Astrocyte of the cerebellum (primary cell): ENCODE measurements at regions not wholly inside any gene's neighbourhood (a gene's known extent, or its start where the extent isn't known, plus 50 kb on each side); places are given as distances from the start of the nearest gene placed in this dataset.

Experiments used
- DNase-seq: peaks from one replicate; pipeline ENCODE4 v3.0.0-alpha.2; 2011; ENCODE audit warnings: low read depth
- H3K4me3 ChIP-seq: 2 replicates; pipeline ENCODE4 v1.5.1; 2011; ENCODE audit warnings: mild to moderate bottlenecking, low read depth, low read length, moderate library complexity
- in situ Hi-C: cut with HindIII; loops from 2 replicates; pipeline ENCODE4 v1.10.0; 2017; ENCODE audit warnings: low sequenced_read_pairs
- TF ChIP-seq, protein P1 (sequence below): IDR thresholded peaks from 2 replicates; pipeline ENCODE4 v1.5.1; 2012; ENCODE audit warnings: low read length, low read depth, moderate library complexity, mild to moderate bottlenecking; ENCODE audit errors: missing control alignments

DNA sequence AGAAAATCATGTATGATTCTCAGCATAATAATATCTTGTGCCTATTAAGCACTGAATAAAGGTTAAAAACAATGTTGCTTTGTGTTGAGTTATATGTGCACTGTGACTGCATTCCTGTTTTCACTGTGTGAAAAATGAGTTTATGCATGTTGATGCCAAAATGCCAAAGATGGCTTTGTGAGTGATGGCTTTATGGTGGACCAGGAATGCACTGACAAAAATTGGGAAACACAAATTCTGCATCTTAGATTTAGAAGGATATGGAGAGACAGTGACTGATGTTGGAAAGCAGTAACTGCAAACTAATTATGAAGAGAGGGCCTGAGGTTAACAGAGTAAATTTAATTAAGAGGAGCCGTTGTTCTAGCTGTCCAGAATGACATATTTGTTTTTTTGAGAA, 440.4 kb downstream of the KIF20B start:
- TF ChIP-seq, protein P1, sequence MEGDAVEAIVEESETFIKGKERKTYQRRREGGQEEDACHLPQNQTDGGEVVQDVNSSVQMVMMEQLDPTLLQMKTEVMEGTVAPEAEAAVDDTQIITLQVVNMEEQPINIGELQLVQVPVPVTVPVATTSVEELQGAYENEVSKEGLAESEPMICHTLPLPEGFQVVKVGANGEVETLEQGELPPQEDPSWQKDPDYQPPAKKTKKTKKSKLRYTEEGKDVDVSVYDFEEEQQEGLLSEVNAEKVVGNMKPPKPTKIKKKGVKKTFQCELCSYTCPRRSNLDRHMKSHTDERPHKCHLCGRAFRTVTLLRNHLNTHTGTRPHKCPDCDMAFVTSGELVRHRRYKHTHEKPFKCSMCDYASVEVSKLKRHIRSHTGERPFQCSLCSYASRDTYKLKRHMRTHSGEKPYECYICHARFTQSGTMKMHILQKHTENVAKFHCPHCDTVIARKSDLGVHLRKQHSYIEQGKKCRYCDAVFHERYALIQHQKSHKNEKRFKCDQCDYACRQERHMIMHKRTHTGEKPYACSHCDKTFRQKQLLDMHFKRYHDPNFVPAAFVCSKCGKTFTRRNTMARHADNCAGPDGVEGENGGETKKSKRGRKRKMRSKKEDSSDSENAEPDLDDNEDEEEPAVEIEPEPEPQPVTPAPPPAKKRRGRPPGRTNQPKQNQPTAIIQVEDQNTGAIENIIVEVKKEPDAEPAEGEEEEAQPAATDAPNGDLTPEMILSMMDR, result no peak
- in situ Hi-C loops, result no loop called here

DNA sequence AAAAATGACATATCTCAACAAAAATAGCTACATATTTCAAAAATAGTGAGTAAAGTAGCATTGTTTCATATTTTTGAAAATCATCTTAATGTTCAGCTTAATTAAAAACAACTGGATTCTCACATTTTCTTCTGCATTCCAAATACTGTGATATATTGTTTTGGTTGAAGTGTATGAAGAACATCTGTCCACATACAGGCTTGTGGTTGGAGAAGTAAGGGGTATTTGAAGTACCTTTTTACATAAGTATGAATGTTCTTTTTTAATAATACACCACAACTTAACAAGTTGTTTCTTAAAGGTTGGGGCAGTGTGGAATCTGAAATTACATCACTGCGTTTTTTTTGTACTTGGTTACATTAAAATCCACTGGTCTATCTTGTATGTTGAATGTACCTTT, 442.5 kb downstream of the KIF20B start:
- in situ Hi-C loops, result no loop called here

More for the DNA sequence above, 440.4 kb downstream of the KIF20B start:
- no peak for DNase-seq
- no peak overlapping the region for H3K4me3 ChIP-seq

DNA sequence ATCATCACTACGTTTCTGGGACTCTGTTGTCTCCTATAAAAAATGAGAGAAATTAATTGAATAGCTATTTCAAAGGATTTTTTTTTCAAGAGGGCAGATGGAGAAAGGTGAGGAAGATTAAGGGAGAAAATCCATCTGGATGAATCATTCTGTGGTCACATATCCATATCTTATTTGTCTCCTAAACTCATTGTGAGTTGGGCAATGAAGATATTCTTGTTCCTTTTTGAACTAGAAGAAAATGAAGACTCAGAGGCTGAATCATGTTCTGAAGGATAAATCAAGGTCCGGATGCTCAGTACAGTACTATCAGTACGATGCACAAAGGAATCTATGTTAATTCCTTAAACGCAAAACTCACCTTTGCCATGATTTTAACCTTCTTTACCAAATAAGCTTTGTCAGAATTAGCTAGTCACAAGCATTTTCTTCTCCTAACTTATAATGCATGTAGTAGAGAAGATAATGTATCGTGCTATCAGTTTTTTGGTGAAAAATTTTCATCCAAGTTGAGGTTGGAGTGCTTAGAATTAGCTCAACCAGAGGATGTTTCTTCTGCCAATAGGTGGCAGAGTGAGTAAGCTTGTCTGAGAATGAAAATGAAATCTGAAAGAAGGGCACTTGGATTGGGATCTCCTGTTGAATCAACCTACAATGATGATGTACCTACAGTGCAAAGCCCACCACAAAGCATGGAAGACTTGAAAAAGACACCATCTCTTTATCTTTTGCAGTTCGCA, 446.9 kb downstream of the KIF20B start:
- in situ Hi-C loops, result no loop called here
- H3K4me3 ChIP-seq, result no peak overlapping the region
- DNase-seq, result no peak
- TF ChIP-seq, protein P1, result peak; percentile 64

More for the DNA sequence above, 442.5 kb downstream of the KIF20B start:
- no peak overlapping the region for H3K4me3 ChIP-seq
- DNase-seq, result no peak
- TF ChIP-seq, protein P1, result no peak

DNA sequence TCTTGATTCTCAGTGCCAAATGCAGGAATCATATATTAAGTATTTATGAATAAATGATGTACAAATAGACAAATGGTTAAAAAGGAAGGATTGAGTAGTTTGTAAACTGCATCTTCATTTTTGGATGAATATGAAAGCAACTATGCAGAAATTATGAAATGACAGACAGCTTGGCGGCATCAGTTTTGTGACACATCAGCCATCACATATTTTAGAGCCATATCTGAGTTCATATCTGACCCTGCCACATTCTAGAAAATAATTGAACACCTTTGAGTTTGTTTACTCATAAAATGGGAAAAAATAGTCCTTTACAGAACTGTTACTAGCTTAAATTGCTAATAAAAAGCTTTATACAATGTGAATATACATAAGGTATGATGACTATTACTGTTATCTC, 448.2 kb downstream of the KIF20B start:
- in situ Hi-C loops, result no loop called here
- DNase-seq, result no peak
- TF ChIP-seq, protein P1, result no peak
- no peak overlapping the region for H3K4me3 ChIP-seq

DNA sequence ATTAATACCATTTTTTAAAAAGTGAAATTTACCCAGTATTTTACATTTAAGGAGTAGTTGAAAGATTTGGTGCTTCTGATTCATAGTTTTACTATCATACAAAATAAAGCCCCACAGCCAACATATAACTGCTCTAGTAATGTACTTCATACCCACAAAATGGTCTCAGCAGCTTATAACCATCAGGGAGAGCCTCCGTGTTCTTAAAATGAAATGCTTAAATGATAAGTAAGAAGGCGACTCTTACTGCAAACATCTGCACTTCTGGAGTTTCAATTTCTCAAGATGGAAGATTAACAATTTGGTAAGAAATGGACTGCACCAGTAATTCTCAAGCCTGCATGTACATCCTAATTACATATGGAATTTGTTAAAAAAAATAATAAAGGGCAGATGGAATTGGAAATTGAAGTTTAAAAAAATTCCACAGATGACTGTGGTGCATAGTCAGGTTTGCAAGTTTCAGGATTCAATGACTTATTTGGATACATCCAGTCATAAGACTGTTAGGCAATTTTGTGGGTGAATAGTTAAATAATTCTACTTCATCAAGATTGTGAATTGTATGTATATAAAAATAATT, 461.0 kb downstream of the KIF20B start:
- H3K4me3 ChIP-seq, result no peak overlapping the region
- no peak for DNase-seq
- TF ChIP-seq, protein P1, result no peak
- in situ Hi-C loops, result no loop called here

DNA sequence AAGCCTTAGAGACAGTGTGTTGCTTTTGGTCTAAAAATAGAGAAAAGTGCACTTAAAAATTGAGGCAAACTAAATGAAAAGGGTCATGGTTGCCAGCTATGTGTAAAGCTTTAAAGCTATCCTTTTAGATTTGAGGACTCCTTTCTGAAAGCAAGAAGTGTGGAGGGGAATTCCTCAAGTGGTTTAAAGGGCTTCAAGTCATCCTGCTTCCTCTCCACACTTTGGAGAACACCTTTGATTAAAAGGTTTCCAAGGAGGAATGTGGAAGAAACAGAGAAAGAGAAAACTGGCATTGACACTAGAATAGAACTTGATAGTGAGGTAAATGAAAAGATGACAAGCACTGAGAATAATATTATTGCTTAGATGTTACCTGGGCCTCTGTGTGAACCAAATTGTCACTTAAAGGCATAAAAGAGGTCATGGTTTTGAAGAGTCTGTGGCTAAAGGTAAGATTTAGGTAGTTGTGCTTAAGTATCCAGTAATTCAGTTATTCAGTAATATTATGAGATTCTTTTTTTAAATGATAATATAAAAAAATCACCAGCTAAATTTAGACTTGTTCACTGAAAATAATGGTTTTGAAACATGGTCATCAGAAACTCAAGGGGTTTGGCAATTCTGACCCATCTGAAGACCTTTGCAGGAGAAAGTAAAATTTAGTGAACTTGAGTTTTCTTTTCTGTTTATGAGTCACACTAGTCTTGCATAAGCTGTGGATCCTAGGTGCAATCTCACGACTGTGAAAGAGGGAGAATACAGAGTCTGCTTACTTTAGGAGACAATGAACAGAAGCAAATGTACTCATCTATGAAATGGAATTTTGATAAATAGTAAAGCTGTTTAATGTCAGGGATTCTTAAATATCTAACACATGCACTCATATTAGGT, 466.0 kb downstream of the KIF20B start:
- DNase-seq, result no peak
- TF ChIP-seq, protein P1, result no peak
- H3K4me3 ChIP-seq, result no peak overlapping the region
- in situ Hi-C loops, result loop anchor here (5.0 kb wide), 1 partner anchor 40 kb away; no protein-coding TSS in a partner anchor
